ENCODE measurements at regions not wholly inside any gene's neighbourhood (a gene's known extent, or its start where the extent isn't known, plus 50 kb on each side); places are given as distances from the start of the nearest gene placed in this dataset.

DNA sequence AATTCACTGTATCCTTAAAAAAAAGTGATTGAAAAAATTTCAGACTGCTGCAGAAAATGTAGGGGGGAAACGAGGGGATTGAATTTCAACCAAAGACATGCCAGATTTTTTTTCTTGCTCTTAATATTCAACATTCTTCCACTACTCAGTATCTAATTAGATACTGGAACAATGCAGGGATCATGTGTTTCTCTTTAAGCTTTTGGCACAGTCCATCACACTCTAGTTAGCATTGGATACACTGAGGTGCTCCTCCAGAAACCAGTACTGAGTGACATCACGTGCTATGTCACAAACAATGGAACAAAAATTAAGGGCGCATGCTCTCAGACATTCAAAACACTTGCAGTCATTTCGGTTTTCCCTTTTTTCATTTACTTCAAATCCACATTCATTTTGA, 298.6 kb upstream of the PSMD7 start:
- Mint-ChIP-seq H3K4me1 (no peaks in the 10 kb centered on the region), H3K27me3 (no peaks in the 10 kb centered on the region), H3K9me3 (peaks cover 11% of the 10 kb centered on the region), H3K4me3 (no peak overlapping the region), H3K36me3 (no peaks in the 10 kb centered on the region), H3K27ac (no peak overlapping the region)
- DNase-seq = no peak

DNA sequence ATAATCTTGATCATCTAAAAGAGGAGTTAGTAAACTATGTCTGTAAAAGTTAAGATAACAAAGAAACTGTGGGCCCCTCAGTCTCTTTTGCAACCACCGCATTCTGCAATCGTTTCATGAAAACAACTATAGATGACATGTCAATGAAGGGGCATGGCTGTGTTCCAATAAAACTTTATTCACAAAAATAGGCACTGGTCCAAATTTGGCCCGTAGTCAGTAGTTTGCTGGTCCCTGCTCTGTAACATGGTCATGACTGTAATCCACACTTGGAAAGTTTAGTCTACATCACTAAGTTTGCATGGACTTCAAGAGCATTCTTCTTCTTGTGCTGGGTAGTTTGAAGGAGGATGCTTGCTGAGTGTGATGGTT, 299.3 kb upstream of the PSMD7 start:
- Mint-ChIP-seq H3K4me1 (no peaks in the 10 kb centered on the region), H3K9me3 (peaks cover 9% of the 10 kb centered on the region), H3K27ac (no peak overlapping the region), H3K36me3 (no peaks in the 10 kb centered on the region), H3K27me3 (no peaks in the 10 kb centered on the region), H3K4me3 (no peak overlapping the region)
- DNase-seq = no peak

- H3K4me3 Mint-ChIP-seq = no peak overlapping the region
Observed at GRCh38 chr16:73996624-73997339, 299.8 kb upstream of the PSMD7 start.

DNA sequence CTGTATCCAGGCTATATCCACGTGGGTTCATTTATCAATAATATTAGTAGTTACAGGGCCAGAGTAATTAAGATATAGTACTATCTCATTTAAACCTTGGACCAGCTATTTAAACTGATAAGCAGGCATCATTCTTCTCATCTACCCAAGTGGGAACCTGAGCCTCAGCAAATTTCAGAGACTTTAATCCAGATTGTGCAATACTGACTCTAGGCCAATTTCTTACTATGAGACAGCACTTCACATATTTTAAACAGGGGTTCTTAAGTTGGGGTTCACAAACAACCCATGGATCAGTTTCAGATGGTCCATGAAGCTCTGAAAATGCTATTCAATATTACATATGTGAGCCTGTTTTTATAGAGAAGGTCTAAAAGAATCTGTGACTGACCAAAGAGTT, 302.7 kb upstream of the PSMD7 start:
- no peaks in the 10 kb centered on the region for H3K4me1 Mint-ChIP-seq
- H3K27me3 Mint-ChIP-seq = no peaks in the 10 kb centered on the region
- no peaks in the 10 kb centered on the region for H3K9me3 Mint-ChIP-seq
- DNase-seq = no peak
- H3K27ac Mint-ChIP-seq = no peak overlapping the region
- no peak overlapping the region for H3K4me3 Mint-ChIP-seq
- H3K36me3 Mint-ChIP-seq = no peaks in the 10 kb centered on the region

More at GRCh38 chr16:73996624-73997339, 299.8 kb upstream of the PSMD7 start:
- no peaks in the 10 kb centered on the region for H3K27me3 Mint-ChIP-seq
- H3K27ac Mint-ChIP-seq = no peak overlapping the region
- H3K36me3 Mint-ChIP-seq = no peaks in the 10 kb centered on the region
- H3K4me1 Mint-ChIP-seq = no peaks in the 10 kb centered on the region
- DNase-seq = no peak
- peaks cover 8% of the 10 kb centered on the region for H3K9me3 Mint-ChIP-seq

- no peaks in the 10 kb centered on the region for H3K4me1 Mint-ChIP-seq
- H3K36me3 Mint-ChIP-seq = no peaks in the 10 kb centered on the region
- no peak overlapping the region for H3K27ac Mint-ChIP-seq
- H3K9me3 Mint-ChIP-seq = peaks cover 18% of the 10 kb centered on the region
- H3K27me3 Mint-ChIP-seq = peaks cover 3% of the 10 kb centered on the region
- DNase-seq = no peak
- no peak overlapping the region for H3K4me3 Mint-ChIP-seq
Observed at GRCh38 chr16:73978407-73978784, 318.2 kb upstream of the PSMD7 start.

DNA sequence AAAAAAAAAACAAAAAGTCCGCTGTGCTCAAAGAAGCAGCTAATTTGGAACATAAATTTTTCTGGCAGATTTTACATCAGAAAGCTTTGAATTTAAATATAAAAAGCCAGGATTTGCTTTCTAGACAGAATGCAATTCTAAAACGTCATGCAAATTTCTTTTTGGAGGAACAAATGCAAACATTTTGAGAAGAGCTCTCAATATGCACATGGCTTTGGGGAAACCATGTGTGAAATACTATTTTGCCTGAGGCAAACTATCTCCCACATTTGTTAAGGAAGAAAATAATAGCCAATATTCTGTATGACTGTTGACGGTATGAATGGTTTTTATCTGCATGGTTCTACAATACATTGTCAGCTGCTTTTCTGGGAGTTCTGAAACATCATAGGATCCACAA, 320.0 kb upstream of the PSMD7 start:
- no peaks in the 10 kb centered on the region for H3K4me1 Mint-ChIP-seq
- H3K4me3 Mint-ChIP-seq = no peak overlapping the region
- no peaks in the 10 kb centered on the region for H3K36me3 Mint-ChIP-seq
- peaks cover 6% of the 10 kb centered on the region for H3K9me3 Mint-ChIP-seq
- no peak for DNase-seq
- H3K27ac Mint-ChIP-seq = no peak overlapping the region
- H3K27me3 Mint-ChIP-seq = peaks cover 3% of the 10 kb centered on the region

DNA sequence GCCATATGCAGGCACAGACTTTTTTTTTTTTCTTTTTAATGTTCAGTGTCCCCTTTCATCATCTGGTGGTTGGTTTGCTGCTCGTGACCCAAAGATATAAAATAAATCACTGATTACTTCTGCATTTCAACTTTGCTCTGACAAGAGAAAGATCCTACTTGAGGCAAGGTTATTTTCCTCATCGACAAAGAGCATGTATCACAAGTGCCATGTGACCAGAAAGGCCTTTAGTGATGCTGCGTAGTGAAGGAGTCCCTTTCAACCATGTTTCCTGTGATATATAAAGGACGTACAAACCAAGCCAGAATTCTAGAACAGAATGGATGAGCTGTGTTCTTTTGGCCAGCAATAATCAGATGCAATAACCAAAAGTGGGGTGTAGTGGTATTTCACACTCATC, 323.4 kb upstream of the PSMD7 start:
- peaks cover 3% of the 10 kb centered on the region for H3K27me3 Mint-ChIP-seq
- no peak for DNase-seq
- no peak overlapping the region for H3K4me3 Mint-ChIP-seq
- no peak overlapping the region for H3K27ac Mint-ChIP-seq
- H3K9me3 Mint-ChIP-seq = no peaks in the 10 kb centered on the region
- no peaks in the 10 kb centered on the region for H3K36me3 Mint-ChIP-seq
- no peaks in the 10 kb centered on the region for H3K4me1 Mint-ChIP-seq

- no peaks in the 10 kb centered on the region for H3K36me3 Mint-ChIP-seq
- no peak for DNase-seq
- H3K9me3 Mint-ChIP-seq = peaks cover 4% of the 10 kb centered on the region
- no peak overlapping the region for H3K27ac Mint-ChIP-seq
- H3K4me3 Mint-ChIP-seq = no peak overlapping the region
- no peaks in the 10 kb centered on the region for H3K4me1 Mint-ChIP-seq
- no peaks in the 10 kb centered on the region for H3K27me3 Mint-ChIP-seq
Observed at GRCh38 chr16:73966851-73967250, 329.8 kb upstream of the PSMD7 start.

DNA sequence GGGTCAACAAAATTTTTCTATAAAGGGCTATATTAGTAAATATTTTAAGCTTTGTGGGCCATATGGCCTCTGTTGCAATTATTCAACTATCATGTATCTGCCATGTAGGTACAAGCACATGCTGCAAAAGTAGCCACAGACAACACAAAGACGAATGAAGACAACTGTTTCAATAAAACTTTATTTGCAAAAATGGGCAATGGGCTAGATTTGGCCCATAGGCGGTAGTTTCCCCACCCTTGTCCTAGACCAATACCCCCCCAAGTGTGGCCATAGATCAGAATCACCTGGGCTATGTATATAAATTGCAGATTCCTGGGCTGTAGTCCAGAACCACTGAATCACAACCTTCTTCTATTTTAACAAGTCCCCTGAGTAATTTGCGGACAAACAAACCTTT, 331.0 kb upstream of the PSMD7 start:
- no peak overlapping the region for H3K4me3 Mint-ChIP-seq
- no peak for DNase-seq
- no peaks in the 10 kb centered on the region for H3K27me3 Mint-ChIP-seq
- no peak overlapping the region for H3K27ac Mint-ChIP-seq
- H3K9me3 Mint-ChIP-seq = peaks cover 4% of the 10 kb centered on the region
- H3K4me1 Mint-ChIP-seq = no peaks in the 10 kb centered on the region
- no peaks in the 10 kb centered on the region for H3K36me3 Mint-ChIP-seq

DNA sequence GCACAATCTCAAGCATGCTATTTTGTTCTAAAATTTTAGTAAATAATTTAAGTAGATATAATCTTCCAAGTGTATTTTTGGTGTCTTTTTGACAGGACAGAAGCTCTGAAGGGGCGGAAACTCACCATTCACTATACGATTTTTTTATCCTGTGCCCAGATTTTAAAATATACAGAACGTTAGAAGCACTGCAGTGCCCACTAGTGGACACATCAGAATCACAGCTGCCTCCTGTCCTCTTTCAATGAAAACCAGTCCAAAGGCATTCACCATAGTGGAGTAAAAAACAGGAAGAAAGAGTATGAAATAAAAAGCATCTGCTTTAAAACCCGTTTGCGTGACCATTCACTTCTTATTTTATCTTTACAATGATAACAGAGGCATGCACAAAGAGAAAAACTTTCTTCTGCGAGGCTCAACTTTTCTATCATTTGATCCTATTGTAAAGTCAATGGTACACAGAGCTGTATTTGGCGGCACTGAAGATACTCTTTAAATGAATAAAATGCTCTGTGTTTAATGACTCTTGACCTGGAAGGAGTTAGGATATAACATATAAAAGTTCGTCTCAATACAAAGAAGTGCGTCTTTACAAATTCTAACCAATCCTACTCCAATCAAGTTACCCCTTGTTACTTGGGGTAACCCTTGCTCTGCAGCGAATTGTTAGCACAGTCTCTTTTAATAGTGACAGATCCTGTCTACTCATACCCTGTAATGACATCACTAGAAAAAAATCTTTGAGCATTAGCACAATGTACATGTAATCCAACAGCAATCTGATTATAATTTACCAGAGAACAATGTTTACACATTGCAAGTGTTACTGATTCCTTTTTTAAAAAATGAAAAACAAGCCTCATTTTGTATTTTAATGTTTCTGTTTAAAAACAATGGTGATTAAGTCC, 339.8 kb upstream of the PSMD7 start:
- H3K9me3 Mint-ChIP-seq = no peaks in the 10 kb centered on the region
- no peak overlapping the region for H3K27ac Mint-ChIP-seq
- H3K4me3 Mint-ChIP-seq = no peak overlapping the region
- no peaks in the 10 kb centered on the region for H3K36me3 Mint-ChIP-seq
- DNase-seq = peak; percentile 4
- no peaks in the 10 kb centered on the region for H3K4me1 Mint-ChIP-seq
- peaks cover 10% of the 10 kb centered on the region for H3K27me3 Mint-ChIP-seq

GRCh38 chr16:73955702-73956101, 340.9 kb upstream of the PSMD7 start:
- no peaks in the 10 kb centered on the region for H3K36me3 Mint-ChIP-seq
- no peaks in the 10 kb centered on the region for H3K9me3 Mint-ChIP-seq
- no peaks in the 10 kb centered on the region for H3K4me1 Mint-ChIP-seq
- no peak for DNase-seq
- peaks cover 10% of the 10 kb centered on the region for H3K27me3 Mint-ChIP-seq
- H3K4me3 Mint-ChIP-seq = no peak overlapping the region
- H3K27ac Mint-ChIP-seq = no peak overlapping the region

GRCh38 chr16:73955255-73955654, 341.4 kb upstream of the PSMD7 start:
- H3K27ac Mint-ChIP-seq = no peak overlapping the region
- no peaks in the 10 kb centered on the region for H3K36me3 Mint-ChIP-seq
- no peak for DNase-seq
- H3K4me1 Mint-ChIP-seq = no peaks in the 10 kb centered on the region
- H3K27me3 Mint-ChIP-seq = peaks cover 10% of the 10 kb centered on the region
- no peak overlapping the region for H3K4me3 Mint-ChIP-seq
- no peaks in the 10 kb centered on the region for H3K9me3 Mint-ChIP-seq

- H3K36me3 Mint-ChIP-seq = no peaks in the 10 kb centered on the region
- no peak for DNase-seq
- no peaks in the 10 kb centered on the region for H3K4me1 Mint-ChIP-seq
- H3K4me3 Mint-ChIP-seq = no peak overlapping the region
- H3K27me3 Mint-ChIP-seq = peaks cover 3% of the 10 kb centered on the region
- H3K9me3 Mint-ChIP-seq = no peaks in the 10 kb centered on the region
- H3K27ac Mint-ChIP-seq = no peak overlapping the region
Observed at GRCh38 chr16:73951481-73951880, 345.1 kb upstream of the PSMD7 start.

GRCh38 chr16:73949574-73950320, 346.9 kb upstream of the PSMD7 start:
- H3K4me3 Mint-ChIP-seq = no peak overlapping the region
- no peaks in the 10 kb centered on the region for H3K36me3 Mint-ChIP-seq
- H3K9me3 Mint-ChIP-seq = no peaks in the 10 kb centered on the region
- H3K4me1 Mint-ChIP-seq = no peaks in the 10 kb centered on the region
- H3K27me3 Mint-ChIP-seq = peaks cover 3% of the 10 kb centered on the region
- no peak overlapping the region for H3K27ac Mint-ChIP-seq
- no peak for DNase-seq

GRCh38 chr16:73945631-73946030, 351.0 kb upstream of the PSMD7 start:
- H3K9me3 Mint-ChIP-seq = no peaks in the 10 kb centered on the region
- no peak overlapping the region for H3K27ac Mint-ChIP-seq
- no peak overlapping the region for H3K4me3 Mint-ChIP-seq
- no peaks in the 10 kb centered on the region for H3K27me3 Mint-ChIP-seq
- H3K36me3 Mint-ChIP-seq = no peaks in the 10 kb centered on the region
- DNase-seq = no peak
- H3K4me1 Mint-ChIP-seq = no peaks in the 10 kb centered on the region

Data from activated naive CD8-positive, alpha-beta T cell treated with anti-CD3 and anti-CD28 coated beads for 36 hours (primary cell).